Hematopoietic multipotent progenitor cell treated with erythropoietin and hydrocortisone succinate and interleukin-3 and kit ligand, for 15 days (in vitro differentiated cells): ENCODE measurements at regions not wholly inside any gene's neighbourhood (a gene's known extent, or its start where the extent isn't known, plus 50 kb on each side); places are given as distances from the start of the nearest gene placed in this dataset.

Experiments used
- DNase-seq: peaks from one replicate; pipeline ENCODE4 v3.0.0-alpha.2; 2015; ENCODE audit warnings: low spot score

DNA sequence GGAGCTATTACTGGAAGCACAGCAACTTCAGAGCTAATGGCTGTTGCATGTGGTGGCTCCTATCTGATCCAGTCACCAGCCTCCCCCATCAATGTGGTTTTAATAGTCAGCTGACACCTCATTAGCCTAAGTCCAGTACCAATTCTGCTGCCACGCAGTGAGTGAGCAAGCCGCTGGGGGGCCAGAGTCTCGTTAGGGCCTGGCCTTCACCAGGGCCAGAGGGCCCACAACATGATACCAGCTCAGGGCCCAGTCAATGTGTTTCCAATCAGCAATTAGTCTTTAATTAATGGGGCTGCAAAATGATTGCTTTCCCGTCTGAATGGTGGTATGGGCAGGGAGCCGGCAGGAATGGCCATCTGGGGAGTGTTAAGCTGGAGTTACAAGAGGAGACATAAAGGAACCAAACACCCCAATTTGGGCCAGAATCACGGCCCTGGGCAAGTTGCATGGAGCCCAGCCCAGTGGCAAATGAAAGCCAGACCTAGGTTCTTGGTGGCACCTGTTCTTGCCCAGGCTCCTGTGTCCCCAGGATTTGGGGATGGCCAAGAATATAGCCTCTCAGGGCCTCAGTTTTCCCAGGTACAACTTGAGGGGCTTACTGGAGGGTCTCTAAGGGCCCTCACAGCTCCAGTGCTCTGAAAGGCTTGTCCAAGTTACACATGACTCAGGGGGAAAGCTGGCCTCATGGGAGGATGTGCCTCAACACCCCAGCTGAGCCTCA is 119.2 kb downstream of the EFNB1 start:
- DNase-seq, result no peak

DNA sequence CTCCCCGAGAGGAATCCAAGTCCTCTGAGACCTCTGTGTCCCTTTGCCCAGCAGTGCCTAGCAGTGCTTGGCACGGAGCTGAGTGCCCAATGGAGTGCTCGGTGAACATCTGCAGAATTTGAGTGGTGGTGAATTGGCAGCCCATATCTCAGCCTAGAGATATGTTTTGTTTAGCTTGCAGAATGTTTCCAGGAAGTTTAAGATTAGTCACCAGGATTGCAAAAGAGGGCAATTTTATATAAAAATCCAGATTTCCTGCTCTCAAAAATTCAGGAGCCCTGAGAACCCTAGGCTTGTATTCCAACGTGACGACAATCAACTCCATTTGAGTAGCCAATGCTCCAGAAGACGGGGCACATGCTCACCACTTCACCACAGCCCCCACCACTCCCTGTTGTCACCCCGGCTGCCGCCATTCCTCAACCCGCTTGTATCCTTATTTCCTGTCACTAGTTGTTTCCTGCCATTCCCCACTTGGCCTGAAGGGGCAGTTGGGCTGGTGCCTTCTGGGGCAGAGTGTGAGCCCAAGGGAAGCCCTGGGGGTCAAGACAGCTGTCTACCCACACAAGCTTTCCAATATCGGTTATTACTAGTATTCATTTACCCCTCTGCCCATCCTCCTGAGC is 116.9 kb downstream of the EFNB1 start:
- no peak for DNase-seq

DNA sequence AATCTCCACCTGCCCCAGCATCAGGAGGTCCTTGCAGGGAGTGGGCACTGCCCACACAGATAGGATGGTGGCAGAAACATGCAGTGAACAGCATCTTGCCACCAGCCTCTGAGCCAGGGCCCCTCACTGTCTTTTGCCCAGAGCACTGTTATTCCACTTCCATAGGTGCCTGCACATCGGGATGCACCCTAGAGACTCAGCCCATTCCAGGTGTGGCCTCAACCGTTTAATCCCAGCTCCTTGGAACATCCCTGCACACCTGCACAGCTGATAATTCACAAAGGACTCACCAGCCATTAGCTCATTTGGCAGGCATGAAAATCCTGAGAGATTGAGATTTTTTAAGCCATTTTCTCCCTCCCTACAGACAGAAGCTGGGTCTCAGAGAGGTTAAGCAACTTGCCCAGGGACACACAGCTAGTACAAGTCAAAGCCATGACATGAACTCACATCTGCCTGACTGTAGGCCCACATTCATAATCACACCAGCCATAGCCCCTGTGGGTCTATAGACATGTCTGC is 116.3 kb downstream of the EFNB1 start:
- DNase-seq, result no peak

DNA sequence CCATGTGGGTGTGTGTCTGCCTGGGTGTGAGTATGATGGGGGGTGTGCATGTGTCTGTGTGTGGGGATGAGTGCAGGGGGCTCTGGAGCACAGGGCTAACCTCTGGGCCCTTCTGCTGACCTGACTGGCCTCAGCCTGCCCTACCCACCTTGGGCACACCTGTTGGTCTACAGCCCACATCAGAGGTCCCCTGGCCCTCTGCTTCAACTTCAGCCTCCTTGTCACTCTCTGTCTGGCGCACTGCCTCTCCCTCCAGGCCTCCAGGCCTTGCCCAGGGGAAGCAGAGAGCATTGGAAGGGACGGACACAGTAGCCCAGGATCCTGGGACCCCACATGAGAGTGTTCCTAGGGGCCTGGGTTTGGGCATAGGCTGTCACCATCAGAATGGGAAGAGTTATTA is 115.4 kb downstream of the EFNB1 start:
- DNase-seq, result no peak

DNA sequence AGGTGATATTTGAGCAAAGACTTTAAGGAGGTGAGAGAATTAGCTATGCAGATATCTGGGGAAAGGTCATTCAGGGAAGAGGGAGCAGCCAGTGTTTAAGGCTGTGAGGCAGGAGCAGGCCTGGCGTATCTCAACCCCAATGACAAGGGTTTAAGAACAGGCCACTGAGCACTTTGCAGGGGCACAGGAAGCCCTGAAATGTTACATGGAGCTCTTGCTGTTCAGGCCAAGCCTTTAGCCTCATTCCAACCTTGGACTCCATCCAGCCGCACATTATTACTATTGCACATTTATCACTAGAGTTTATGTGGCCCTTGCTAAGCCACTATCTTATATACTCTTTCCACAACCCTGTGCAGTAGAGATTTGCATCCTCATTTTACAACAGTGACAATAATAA is 114.0 kb downstream of the EFNB1 start:
- no peak for DNase-seq

DNA sequence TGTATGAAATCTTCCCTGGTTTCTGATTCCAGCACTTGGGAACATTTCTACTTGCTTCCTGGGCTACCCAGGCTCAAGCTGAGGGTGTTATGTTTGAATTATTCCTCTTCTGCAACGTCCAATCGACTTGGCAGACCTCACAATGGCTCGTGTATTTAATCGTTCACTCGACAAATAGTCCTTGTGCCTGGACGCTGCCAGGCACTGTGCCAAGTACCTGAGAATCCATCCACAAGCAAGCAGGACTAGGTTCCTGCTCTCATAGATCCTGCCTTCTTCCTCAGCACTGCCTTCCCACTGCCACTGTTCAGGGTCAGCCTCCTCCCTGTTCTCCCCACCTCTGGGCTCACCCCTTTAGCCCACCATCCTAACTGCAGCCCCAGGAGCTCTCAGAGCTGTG is 113.3 kb downstream of the EFNB1 start:
- DNase-seq, result no peak

DNA sequence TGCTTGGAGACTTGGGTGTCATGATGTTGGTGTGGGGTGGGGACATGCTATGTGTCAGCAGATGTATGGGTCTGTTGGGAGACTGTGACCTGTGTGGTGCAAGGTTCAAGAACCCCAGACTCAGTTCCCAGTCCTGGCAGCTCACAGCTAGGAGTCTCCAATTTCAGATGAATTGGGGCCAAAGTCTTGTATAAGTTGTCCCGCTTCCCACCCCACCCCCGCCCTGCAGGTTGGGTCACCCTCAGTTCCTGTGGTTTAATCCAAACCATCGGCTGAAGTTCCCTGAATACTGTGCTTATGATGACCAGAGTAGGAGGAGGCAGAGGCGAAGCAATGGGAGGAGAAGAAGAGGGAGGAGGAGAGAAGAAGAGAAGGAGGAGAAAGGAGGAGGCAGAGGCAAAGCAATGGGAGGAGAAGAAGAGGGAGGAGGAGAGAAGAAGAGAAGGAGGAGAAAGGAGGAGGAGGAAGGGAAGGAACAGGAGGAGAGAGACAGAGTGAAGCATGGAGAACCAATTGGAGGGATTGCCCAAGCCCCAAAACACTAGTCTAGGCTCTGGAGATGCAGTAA is 112.6 kb downstream of the EFNB1 start:
- DNase-seq, result no peak

DNA sequence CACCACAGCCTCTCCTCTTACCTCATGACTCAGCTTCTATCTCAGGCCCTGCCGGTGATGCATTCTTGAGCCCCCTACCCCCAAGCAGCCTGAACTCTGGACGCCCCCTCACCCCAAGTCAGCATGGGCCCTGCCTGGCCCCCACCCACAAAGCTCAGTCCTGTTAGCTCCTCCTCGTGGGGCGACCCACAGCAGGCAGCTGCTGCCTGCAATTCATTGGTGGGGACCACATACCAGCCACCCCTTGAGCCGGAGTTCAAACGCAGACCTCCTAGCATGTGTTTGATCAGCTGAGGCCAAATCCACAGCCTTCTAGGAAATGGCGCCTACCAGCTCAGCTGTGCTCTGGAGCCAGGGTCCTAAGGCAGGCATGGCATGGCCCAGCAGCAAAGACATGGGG is 111.8 kb downstream of the EFNB1 start:
- DNase-seq, result no peak

DNA sequence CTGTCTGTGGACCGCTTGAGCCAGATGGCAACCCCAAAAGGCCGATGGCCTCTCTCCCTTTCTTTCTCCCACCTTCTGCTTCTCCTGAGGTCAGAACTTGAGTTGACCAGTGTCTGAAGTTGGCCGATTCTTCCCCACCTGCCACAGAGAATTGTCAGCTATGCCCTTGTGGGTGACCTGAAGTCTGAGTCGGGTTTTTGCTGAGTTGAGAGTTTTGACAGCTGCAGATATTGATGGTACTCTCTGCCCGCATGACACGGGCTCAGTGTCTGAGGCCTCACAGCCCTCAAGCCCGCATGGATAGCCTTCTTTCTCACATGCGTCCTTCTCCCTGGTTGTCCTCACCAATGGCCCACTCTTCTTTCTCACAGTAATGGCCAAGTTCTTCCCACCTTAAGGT is 111.0 kb downstream of the EFNB1 start:
- no peak for DNase-seq

DNA sequence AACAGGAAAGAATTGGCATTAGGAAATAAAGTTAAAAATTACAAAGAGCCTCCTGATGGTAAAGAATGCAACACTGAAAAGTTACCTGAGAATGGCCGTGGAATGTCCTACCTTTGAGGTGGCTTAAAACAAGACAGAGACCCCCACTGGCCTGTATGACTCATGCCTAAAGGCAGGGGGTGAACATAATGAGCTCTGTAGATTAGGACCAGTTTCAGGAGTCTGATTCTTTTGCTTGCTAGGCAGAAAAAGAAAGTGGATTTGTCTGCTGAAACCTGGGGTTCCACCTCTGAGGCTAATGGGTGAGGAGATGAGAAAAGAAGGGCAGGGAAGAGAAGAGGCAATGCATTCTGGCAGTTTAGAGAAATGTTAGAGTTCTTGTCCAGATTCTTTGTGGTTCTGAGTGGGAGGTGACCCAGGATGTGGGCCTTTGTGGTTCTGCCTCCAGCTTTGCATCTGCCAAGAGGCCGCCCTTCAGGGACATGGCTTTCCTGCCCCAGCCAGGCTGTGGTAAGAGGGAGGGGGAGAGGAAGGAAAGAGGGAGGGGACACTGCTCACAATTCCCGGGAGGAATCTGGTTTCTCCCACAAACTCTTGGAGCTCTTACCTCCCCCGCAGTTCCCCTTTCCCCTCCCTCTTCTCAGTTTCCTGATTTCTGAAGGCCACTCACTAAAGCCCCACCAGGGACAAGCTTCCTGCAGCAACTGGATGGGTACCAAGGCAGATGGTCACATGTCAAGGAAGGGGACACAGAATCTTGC is 109.6 kb downstream of the EFNB1 start:
- no peak for DNase-seq

DNA sequence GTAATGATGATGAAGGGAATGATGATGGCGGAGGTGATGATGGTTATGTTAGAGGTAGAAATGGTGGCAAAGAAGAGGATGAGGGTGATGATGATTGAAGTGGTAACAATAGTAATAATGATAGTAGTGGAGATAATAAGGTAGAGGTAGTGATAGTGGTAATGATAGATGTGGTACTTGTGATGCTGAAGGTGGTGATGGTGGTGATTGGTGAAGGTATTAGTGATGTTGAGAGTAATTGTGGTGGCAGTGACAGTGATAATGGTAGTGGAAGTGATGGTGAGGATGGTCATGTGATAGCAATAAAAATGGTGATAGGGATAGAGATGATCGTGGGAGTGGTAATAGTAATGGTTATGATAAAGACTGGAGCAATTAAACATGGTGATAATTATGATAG is 108.8 kb downstream of the EFNB1 start:
- DNase-seq, result no peak

DNA sequence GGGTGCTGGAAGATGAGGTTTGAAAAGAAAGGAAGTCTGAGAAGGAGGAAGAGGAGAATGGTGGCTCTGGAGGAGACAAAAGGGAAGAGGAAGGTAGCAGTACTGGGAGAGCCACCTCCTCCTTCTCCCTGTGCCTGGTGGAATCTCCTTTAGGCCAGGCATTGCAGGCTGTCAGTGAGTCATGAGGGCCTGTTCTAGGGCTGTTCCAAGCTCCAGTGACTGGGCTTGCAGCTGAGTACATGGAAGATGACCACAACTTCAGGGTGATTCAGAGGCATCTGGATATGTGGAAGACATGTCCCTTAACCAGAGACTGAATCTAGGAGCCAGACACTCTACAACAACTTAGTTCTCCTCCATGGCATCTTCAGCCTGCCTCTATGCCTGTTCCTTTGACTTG is 107.8 kb downstream of the EFNB1 start:
- no peak for DNase-seq

DNA sequence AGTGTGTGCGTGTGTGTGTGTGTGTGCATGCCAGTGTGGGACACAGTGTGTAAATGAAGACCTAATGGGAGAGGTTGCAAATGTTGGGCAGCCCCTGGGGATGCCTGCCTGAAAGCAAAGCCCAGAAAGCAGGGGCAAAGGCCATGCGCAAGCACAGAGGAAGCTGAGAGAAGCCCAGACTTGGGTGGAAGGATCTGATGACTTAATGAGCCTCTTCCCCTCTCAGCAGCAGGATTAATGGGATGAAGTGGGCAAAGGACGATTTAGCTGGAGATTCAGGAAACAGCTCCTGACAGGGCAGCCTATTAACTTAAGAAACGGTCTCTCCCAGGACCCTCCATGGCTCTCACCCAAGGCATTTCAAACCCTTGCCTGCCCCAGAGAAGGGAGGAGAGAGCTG is 107.3 kb downstream of the EFNB1 start:
- no peak for DNase-seq

DNA sequence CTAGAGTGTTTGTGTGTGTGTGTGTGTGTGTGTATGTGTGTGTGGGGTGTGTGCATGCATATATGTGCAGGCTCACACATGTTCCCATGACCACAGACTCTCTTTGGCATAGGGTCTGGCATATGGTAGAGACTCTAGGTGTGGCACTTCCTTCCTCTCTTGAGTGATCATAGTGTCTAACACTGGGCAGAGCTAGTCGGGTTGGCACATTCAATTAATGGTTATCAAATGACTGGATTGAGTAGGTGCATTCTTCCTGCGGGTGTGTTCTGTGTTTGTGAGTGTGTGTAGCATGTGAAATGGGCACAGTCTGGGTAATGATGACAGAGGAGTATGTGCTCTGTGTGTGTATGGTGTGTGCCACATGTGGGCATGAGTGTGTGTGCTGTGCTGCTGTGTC is 106.5 kb downstream of the EFNB1 start:
- no peak for DNase-seq

DNA sequence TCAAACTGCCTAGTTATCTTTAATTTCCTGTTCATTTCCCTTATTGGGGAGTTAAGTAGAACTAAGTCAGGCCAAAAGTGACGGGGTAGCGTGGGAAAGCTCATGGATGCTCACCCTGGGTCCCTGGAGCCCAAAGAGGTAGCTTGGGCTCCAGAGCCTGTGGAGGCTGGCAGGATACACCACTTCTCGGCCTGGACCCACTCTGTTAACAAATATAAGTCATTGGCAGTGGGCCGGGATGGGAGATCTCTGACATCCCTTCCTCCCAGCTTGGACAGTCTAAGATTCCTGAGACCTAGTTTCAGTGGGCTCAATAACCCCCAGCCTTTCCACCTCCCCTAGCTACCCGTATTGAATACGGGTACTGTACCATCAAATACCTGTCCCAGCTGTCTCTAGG is 106.1 kb downstream of the EFNB1 start:
- DNase-seq, result no peak

DNA sequence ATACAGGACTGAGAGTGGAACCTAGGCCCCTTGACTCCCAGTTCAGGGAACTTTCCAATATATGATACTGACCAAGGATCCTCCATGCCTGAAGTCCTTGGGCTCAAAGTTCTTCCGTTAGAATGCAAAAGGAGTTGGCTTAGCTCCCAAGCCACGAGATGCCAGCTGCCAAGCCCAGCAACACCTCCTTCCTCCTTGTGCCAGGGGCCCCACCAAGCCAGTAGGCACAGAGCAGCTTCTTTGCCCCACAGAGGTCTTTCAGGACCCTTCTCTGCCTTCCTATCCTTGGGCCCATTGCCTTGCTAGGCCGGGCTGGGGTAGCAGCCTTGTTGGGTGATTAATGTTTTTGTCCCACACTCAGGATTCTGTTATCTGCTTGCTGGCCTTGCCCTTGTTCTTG is 105.6 kb downstream of the EFNB1 start:
- DNase-seq, result no peak

DNA sequence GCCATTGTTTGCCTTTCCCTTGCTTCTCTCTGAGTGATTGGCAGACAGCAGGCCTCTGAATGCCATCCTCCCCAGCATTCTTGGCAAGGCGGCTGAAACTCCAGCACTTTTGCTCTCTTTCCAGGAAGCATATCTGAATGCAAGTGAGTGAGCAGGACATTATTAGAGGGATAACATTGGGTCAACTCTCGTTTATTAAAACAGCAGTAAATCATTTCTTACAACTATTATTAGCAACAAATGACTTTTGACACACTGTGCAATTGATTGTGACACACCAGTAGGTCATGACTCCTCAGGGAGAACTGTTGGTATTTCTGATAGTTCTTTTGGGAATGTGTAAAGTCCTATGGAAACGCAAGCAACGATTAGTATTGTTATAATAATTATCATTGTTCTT is 103.8 kb downstream of the EFNB1 start:
- DNase-seq, result no peak

DNA sequence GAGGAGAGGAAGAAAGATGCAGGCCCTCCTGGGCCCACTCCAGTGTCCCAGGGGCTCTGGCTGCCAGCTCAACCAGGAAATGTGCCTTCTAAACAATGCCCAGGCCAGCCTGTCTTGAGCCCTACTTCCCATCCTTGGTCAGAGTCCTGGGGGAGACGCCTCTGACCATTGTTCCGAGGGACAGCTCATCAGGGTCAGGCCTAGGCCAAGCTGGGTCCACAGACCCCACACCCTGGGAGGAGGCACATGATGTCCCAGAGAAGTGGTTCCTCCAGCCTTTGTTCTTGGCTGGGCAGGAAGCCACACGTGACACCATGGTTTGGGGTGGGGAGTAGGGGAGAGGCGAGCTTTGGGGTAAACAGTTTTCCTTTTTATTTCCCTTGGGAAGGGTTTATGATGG is 102.5 kb downstream of the EFNB1 start:
- no peak for DNase-seq

DNA sequence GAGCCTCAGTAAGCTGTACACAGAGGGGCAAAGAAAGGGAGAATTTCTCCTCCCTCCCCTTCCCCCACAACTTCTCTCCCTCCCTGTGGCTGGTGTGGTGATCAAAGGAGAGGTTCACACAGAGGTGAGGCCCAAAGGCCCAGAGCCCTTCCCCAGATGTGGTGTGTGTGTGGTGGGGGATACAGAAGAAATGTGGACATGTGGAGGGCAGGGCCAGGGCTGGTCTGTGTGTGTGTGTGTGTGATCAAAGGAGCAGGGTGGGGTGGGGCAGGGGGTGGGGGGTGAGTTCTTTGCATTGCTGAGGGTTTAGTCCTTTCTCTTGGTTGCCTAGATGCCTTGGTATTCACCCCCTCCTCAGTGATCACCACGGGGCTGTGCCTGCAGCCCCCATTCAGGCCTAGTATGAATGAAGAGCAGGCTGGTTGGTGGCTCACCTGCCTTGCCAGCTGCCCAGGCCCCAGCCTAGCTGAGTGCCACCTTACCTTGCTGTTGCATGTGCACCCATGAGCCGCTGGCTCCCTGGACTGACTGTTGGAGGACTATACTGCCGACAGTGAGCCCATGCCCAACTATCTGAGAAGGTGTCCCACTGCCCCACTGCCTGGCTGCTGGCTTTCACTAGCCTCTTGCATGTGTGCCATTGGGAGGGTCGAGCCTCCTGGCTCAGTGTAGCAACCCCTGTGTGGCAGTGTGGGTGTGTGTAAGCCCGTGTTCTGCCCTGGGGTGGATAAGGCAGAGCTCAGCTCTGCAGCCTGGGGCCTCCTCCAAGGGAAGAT is 101.9 kb downstream of the EFNB1 start:
- DNase-seq, result no peak

DNA sequence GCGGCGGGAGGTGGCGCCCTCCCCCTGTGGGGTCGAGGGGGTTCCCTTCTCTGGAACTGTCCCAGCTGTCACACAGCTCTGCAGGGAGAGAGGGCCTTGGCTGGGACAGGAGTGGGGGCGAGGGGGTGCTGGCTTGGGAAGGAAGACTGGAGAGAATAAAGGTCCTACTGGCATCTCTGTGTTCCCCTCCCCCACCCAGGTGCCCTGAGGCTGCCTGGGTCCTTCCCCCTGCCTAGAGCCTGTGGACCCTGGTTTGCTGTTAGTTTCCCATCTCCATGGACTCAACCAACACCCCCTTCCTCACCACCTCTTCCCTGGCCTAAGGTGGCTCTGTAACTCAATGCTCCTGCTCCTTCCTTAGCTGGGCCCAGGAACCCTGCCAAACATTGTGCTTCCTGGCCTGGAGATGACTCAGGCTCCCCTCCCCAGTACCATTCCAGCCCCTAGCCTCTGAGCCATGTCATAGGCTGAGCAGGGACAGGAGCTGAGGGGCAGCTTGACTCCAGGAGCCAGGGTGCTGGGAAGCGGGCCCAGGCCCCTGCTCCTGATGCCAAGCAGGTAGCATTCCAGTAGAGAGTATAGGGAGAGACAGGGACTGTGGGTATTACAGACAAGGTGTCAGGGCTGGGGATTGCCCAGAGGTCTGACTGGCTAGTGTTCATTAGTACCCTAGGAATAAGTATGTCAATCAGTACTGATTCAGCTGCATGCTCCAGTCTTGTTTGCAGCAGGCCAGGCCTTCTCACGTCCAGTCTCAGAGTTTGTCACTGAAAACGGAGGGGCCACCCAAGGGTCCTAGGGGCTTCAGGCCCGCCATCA is 100.7 kb downstream of the EFNB1 start:
- DNase-seq, result no peak

DNA sequence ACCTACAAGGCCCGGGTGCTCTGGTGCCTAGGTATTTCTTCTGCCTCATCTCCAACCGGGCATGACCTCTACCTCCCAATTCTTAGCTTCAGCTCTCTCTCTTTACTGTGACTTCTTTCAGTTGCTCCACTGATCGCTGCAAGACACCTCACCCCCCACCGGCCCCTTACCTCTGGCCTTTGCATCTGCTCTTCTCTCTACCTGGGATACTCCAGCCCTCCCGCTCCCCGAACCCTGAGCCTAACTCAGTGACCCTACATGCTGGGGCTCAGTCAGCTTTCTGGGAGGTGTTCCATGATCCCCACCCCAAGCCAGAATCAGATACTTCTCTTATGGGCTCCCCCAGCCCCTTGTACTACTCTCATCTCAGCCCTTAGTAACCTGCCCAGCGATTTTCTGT is 99.6 kb downstream of the EFNB1 start:
- no peak for DNase-seq
